GM21529 (cell line): ENCODE measurements at regions not wholly inside any gene's neighbourhood (a gene's known extent, or its start where the extent isn't known, plus 50 kb on each side); places are given as distances from the start of the nearest gene placed in this dataset.

Source experiments
- ATAC-seq: cut with Tn5 transposase; IDR thresholded peaks from one replicate; pipeline ENCODE4 v1.9.1; 2021; ENCODE audit not compliant: unreplicated experiment

- ATAC-seq, result no peak
Observed at GRCh38 chr1:98333406-98333805, 328.1 kb upstream of the SNX7 start.

DNA sequence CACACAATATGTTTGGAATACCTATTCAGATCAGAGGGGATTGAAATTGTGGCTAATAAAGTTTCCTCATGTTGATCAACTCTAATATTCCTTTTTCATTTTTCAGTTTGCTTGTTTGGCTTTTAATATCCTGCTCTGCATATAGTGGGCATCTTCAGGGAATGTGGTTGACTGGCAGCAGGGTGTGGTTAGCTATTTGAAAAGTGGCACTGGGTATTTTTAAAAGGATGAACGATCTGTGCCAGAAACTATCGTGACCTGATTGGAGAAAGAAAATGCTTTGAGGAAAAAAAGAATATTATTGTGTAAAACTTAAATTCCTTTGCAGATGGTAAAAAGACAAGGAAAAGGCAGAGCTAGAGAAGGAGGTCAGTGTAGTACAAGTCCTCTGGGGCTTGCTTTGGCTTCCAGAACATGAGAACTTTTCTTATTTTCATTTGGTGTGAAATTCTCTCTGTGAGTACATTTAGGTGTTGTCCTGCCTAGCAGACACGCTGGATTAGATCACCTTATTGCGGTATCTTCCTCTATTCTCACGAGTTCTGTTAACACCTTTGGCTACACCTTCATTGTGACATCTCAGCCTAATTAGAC lies 329.7 kb upstream of the SNX7 start:
- no peak for ATAC-seq

DNA sequence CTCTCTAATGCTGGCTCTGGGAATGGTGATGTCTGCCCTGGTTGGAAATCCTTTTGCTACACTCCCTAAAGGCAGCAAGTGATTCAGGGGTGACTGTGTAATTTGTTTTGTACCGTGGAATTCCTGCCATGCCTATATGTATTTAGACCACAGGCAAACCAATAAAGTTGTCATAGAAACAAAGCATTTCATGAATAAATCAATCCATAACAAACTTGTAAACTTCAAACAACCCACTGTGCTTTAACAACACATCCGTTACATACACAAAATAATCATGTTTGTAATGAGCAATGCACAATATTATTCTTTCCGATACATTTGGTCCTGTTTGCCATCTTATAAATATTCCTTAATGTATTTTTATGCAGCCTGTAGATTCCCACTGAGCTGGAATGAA lies 330.3 kb upstream of the SNX7 start:
- no peak for ATAC-seq

DNA sequence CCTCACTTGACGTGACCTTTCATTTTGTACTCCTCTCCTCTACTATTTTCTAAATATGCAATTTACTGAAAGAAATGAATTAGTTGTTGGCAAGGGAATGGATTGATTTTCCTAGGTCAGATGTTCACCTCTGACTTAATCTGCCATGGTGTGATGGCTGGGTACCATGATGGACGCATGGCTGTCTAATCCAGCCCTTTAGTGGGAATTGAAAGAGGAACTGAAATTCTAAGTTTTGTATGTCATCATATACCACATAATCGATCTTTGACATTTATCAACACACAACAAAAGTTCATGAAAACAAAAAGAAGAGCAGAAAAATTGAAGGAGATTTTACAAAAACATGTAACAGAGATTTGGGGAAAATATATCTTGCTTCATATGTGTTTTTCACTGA lies 331.3 kb upstream of the SNX7 start:
- ATAC-seq, result no peak

DNA sequence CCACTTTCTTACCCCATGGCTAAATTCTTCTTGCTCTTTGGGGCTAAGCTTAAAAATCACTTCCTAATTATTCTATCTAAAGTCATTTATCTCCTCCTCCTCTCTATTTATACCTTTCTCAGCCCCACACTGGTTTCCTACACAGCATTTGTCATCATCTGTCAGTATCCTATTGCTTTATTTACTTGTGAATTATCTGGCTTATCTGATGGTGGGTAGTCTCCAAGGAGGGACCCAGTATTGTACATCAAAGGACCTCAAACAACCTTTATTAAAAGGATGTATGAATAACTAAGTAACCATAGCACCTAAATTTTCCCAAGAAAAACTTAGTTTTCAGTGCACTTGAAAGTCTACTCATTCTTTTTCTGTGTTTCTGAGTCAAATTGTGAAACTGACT lies 332.7 kb upstream of the SNX7 start:
- no peak for ATAC-seq

DNA sequence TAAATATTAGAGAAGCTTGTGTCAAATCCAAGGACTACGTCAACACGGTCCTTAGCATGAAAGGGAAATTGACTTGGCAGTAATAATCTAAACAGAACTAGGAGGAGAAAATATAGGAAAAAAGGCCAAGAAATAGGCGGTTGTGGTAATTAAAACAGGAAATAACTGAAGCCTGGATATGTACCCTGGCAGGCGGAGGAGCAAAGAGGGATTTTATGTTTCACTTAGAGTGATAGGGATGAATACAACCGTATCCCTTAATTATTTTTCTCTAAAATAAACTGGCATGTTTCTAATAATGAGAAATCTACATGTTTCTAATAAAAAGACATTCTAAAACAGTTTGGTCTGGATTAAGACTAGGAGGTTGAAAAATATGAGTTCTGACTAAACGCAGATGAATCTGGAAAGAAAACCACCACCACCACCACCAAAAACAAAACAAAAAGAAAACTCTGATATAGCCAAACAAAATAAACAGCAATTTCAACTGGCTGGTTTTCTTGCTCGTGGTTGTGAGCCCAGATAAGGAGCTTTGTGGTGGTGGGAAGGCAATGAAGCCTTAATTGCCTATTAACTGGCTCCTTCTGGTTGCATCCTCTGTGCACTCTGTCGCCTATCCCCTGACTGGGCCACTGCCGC lies 334.2 kb upstream of the SNX7 start:
- ATAC-seq, result no peak

GRCh38 chr1:98325646-98326440 lies 335.7 kb upstream of the SNX7 start:
- ATAC-seq, result no peak

- no peak for ATAC-seq
Observed at GRCh38 chr1:98323906-98324358, 337.6 kb upstream of the SNX7 start.

DNA sequence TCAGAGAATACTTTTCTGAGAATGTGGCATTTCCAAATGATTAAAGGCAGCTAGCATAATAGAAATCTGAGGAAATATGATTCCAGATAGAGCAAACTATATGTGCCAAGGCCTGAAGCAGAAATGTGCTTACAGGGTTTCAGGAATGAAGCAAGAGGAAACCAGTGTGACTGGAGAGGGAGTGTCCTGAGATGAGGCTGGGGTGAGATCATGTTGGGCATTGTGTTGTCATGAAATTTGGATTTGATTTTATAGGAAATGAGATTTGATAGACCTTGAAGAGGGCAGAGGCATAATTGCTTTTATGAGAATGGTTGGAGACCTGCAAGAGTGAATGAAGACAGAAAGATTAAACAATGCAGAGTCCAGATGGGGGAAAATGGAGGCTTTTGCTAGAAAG lies 338.1 kb upstream of the SNX7 start:
- ATAC-seq, result no peak

GRCh38 chr1:98322966-98323365 lies 338.6 kb upstream of the SNX7 start:
- ATAC-seq, result no peak

DNA sequence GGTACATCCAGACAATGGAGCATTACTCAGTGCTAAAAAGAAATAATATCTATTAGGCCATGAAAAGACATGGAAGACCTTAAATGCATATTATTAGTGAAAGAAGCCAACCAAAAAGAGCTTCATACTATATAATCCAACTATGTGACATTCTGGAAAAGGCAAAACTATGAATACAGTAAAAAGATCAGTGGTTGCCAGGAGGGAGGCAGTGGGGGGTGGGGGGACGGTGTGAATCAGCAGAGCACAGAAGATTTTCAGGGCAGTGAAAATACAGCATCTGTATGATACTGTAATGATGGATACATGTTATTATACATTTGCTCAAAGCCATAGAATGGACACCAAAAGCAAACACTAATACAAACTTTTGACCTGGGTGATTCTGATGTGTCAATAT lies 339.4 kb upstream of the SNX7 start:
- no peak for ATAC-seq

DNA sequence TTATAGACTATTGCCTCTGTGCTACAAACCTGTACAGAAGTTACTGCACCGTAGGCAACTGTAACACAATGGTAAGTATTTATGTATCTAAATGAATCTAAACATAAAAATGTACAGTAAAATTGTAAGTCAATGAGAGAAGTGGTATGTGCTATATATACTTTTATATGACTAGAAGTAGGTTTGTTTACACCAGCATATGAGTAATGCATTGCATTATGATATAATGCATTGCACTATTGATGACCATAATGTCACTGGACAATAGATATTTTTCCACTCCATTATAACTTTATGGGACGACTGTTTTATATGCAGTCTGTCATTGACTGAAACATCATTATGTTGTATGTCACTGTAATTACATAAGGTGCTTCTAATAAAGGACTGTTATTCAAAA lies 340.3 kb upstream of the SNX7 start:
- ATAC-seq, result no peak

DNA sequence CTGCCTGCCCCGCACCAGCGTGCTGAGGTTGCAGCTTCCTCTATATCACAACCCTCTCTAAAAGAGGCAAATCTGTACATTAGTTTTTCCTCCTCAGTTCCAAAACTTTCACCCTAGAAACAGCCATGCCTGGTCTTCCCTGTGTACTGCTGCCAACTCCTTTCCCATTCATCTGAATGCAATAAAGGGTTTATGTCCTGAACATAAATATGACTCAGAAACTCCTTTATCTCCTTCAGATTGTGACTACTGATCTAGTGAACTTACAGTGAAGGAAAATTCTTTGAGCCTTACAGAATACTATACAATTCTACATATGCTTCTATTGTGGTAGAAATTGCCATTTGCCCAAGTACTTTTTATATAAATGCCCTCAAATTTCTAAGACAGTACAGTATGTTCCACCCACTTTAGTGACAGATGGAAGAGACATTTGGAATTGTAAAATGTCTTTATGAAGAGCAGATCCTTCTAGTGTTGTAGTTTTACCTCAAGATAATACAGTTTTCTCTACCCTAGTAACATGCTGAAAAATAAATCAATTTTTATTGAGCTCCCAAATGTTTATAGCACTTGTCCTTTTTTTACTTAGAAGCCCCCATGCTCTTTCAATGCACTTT lies 345.1 kb upstream of the SNX7 start:
- no peak for ATAC-seq

GRCh38 chr1:98315309-98315708 lies 346.2 kb upstream of the SNX7 start:
- no peak for ATAC-seq

GRCh38 chr1:98314601-98315000 lies 346.9 kb upstream of the SNX7 start:
- ATAC-seq, result no peak

- ATAC-seq, result no peak
Observed at GRCh38 chr1:98306517-98307089, 354.9 kb upstream of the SNX7 start.

DNA sequence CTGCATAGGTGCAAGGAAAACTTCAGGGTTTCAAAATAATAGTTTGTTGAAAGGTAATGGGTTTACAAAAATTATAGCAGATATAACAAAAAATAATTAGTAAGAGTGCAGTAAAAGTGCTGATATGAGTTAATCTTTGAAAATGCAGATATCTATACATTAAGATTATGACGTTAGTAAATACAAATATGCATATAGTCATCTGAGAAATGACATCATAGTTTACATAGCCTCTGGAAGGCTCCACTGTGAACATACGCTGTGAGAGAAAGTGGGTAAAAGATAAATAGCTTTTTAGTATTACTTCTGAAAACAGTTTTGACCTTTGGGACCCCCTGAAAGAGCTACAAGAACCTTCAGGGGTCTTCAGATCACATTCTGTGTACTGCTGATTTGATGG lies 356.2 kb upstream of the SNX7 start:
- ATAC-seq, result no peak

GRCh38 chr1:98304888-98305287 lies 356.6 kb upstream of the SNX7 start:
- no peak for ATAC-seq

DNA sequence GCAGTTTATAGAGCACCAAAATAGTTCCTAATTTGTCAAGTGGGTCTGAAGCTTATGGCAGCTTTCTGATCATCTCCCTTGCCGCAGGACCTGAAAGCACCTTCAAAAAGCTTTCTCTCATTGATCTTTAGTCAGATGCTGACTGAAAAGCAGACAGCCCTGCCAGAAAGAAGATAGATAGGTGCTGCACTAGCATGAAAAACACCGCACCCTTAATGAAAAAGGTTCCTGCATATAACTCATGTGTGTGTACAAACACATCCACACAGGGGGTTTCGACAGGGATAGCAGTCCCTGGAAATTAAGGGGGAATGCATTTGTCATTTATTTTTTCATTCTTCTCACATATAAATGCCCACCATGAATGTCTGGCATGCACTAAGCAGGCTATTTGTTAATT lies 361.7 kb upstream of the SNX7 start:
- no peak for ATAC-seq

DNA sequence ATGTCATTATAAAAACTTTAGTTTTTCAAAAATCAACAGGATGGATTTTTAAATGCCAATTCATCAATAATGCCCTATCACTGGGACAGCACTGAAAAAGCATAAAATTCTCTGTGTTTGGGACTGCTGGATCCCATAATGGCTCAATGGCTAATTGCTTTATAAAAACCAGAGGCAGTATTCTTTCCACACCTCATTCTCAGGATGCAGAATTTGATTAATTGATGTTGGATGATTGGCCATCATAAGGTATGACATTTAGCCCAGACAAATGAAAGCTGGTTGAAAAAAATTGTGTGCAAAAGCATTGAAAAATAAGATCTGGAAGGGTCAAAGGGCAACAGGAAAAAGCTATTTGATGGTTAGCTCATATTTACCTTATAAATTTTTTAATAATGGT lies 362.2 kb upstream of the SNX7 start:
- ATAC-seq, result no peak

DNA sequence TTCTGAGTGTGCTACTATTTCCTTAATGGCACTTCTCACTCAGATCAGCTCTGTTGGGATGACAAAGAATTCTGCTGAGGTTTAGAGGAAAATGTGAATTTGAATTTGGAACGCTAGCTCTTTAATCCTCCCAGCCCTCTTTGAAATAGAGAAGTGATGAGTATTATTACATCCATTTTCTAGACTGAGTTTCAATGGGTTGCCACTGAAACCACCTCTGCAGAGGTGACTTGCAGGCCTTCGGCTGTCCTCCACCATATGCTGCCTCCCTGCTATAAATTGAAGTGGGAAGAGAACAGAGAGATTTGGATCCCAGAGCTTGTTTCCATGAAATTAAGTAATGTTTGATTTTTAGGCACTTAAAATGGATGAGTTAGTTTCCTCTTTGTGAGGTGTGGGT lies 363.2 kb upstream of the SNX7 start:
- no peak for ATAC-seq

DNA sequence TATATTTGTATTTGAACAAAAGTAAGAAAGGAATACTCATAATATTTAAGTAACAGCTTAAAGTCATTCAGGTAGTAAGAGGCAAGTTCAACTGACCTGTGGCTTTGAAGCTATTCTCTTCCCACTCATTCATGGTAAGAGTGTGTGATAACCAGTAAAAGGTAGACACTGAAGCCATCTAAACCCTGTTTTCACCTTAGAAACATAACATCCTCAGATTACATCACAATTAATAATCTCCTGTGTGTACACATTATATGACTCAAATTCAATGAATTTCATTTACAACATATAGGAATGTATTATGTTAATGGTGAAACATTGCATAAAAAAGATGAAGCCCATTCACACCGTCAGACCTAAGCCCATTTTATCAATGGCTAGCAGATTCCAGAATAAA lies 364.8 kb upstream of the SNX7 start:
- no peak for ATAC-seq
